Sigmoid colon (tissue), 6 donors: ENCODE measurements at regions not wholly inside any gene's neighbourhood (a gene's known extent, or its start where the extent isn't known, plus 50 kb on each side); places are given as distances from the start of the nearest gene placed in this dataset.

Experiments used
- DNase-seq: peaks from one replicate; pipeline ENCODE4 v3.0.0-alpha.2; 2019
- H3K27ac ChIP-seq, 4 donors: fragments of 200-600 bp; sonication (generic); one replicate each; pipeline ENCODE4 v1.5.1; 2016 to 2019; ENCODE audit warnings: mild to moderate bottlenecking in 1 of 4
- H3K27me3 ChIP-seq, 3 donors: fragments of 200-600 bp; sonication (generic); one replicate each; pipeline ENCODE4 v1.5.1; 2019; ENCODE audit warnings: mild to moderate bottlenecking in 1 of 3
- H3K36me3 ChIP-seq, 4 donors: fragments of 200-600 bp; sonication (generic); one replicate each; pipeline ENCODE4 v1.5.1; 2016 to 2019
- H3K4me1 ChIP-seq, 4 donors: fragments of 200-600 bp; sonication (generic); one replicate each; pipeline ENCODE4 v1.5.1; 2017 to 2019
- H3K4me3 ChIP-seq, 4 donors: fragments of 200-600 bp; sonication (generic); one replicate each; pipeline ENCODE4 v1.5.1; 2017 to 2019; ENCODE audit warnings: mild to moderate bottlenecking in 2 of 4, moderate library complexity in 1 of 4
- H3K9me3 ChIP-seq, 4 donors: fragments of 200-600 bp in 3 of 4; sonication (generic) in 3 of 4; one replicate each; pipeline versions ENCODE4 v1.5.1 to v1.6.1; 2013 to 2019
- CTCF ChIP-seq, 4 experiments: fragments of 450-650 bp in 3 of 4; fragments of 200-600 bp in 1 of 4; IDR thresholded peaks; one replicate each; pipeline ENCODE4 v1.5.1; 2016 to 2019; ENCODE audit warnings: antibody characterized with exemption in 4 of 4, mild to moderate bottlenecking in 3 of 4, moderate library complexity in 2 of 4
- EP300 ChIP-seq, 4 donors: sonication (generic); formaldehyde crosslinking; IDR thresholded peaks; one replicate each; pipeline ENCODE4 v1.6.1; 2017; ENCODE audit warnings: antibody characterized with exemption in 4 of 4
- POLR2A ChIP-seq, 2 donors: fragments of 450-650 bp; IDR thresholded peaks; one replicate each; pipeline ENCODE4 v1.6.1; 2016; ENCODE audit warnings: antibody characterized with exemption in 2 of 2, mild to moderate bottlenecking in 2 of 2, moderate library complexity in 2 of 2
- POLR2AphosphoS5 ChIP-seq, 4 donors: sonication (generic); formaldehyde crosslinking; IDR thresholded peaks; one replicate each; pipeline ENCODE4 v1.6.1; 2017; ENCODE audit warnings: antibody characterized with exemption in 4 of 4
- WGBS, 2 donors: extraction: QIAGEN DNeasy Blood & Tissue Kit; methylation state at CpG; one replicate each; pipeline ENCODE4 v1.1.7; 2013; 5-methylcytosine and 5-hydroxymethylcytosine counted together
- intact Hi-C: fragments of 100-400 bp; cut with DNase I; formaldehyde crosslinking; loops from one replicate; pipeline ENCODE4 v1.15.1; 2023
- donor health status: healthy with polysubstance abuse.
- donor health status: healthy.

GRCh38 chr6:44660561-44661220 lies 273.2 kb downstream of the CDC5L start:
- Histone ChIP-seq H3K36me3 (no peaks in the 10 kb centered on the region), H3K27me3 (no peaks in the 10 kb centered on the region), H3K4me3 (no peak overlapping the region), H3K9me3 (no peaks in the 10 kb centered on the region), H3K4me1 (peaks cover 0 to 20% (median 9%) of the 10 kb centered on the region in 4 donors), H3K27ac (no peak overlapping the region)
- WGBS, 2 donors = 30 to 73% methylated on average over 9 of the region's 9 CpGs
- DNase-seq = no peak
- TF ChIP-seq EP300 (IDR thresholded peaks at IDR 0.05) (no peak), POLR2A (IDR thresholded peaks at IDR 0.05) (no peak), CTCF (IDR thresholded peaks at IDR 0.05) (no peak), POLR2AphosphoS5 (IDR thresholded peaks at IDR 0.05) (no peak)
- intact Hi-C loops = no loop called here

DNA sequence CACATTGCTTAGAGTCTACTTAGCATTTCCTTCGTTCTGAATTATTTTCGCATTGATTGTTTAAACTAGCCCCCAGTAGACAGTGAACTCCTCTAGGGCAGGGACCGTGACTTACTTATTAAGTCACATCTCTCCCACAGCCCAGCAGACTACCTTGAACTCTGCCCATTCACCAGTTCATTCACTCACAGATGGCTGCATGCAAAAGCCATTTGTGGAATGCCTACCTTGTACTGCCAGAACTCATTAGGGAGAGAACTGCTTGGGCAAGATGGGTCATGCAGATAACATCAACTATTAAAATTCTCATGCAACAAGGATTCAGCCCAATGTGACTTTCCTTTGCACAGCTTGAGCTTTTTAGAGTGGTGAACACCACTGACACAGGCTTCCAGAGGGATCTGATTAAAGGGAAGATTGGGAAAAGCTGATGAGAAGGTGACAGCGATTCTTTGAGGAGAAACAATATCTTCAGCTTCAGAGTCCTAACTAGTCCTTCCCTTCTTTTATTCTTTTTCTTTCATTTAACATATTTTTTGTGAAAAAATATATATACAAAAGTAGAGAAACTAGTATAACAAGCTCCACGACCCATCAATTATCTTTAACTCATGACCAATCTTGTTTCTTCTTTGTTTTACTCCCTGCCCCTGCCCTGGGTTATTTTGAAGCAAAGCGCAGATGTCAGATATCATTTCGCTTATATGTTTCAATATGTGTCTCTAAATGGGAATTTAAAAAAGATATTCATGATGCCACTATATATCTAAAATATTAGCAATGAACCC lies 273.9 kb downstream of the CDC5L start:
- Histone ChIP-seq H3K4me3 (no peak overlapping the region), H3K9me3 (no peaks in the 10 kb centered on the region), H3K27me3 (no peaks in the 10 kb centered on the region), H3K27ac (no peak overlapping the region), H3K4me1 (peaks cover 0 to 18% (median 7%) of the 10 kb centered on the region in 4 donors), H3K36me3 (no peaks in the 10 kb centered on the region)
- 72 to 93% methylated on average over 7 of the region's 7 CpGs for WGBS, 2 donors
- intact Hi-C loops = no loop called here
- DNase-seq = no peak
- TF ChIP-seq EP300 (IDR thresholded peaks at IDR 0.05) (no peak), POLR2AphosphoS5 (IDR thresholded peaks at IDR 0.05) (no peak), POLR2A (IDR thresholded peaks at IDR 0.05) (no peak), CTCF (IDR thresholded peaks at IDR 0.05) (no peak)

DNA sequence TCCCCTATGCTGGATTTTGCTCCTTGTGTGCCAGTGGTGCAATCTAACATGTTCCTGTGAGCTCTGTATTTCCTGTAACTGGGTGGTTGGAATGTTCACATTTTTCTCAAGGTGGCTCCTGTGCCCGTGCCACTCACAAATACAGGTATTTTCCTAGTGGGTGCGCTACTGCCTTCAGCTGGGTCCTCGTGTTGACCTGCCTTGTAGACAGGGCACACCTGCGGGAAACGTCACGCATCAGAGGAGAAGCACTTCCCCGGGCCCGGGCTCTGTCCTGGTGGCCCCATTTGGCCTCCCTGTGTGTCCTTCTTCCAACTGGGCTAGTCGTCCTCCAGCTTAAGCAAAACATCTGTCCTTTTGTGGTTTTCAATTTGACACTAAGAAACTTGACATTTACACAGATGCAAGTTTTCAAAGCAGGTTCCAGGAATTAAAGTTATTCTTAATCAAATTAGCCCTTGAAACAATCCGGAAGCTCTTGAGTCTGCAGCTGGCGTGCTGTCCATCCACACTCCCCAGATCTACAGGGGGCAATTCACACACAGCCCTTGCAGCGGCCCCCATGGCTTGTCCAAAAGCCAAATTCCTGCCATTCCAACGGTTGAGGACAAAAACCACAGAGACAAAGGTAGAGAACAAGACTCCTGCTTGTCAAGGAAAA lies 275.1 kb downstream of the CDC5L start:
- H3K27me3 ChIP-seq = no peaks in the 10 kb centered on the region
- 61 to 83% methylated on average over 13 of the region's 13 CpGs for WGBS, 2 donors
- no peak for DNase-seq
- H3K36me3 ChIP-seq = no peaks in the 10 kb centered on the region
- no peak overlapping the region for H3K27ac ChIP-seq
- intact Hi-C loops = no loop called here
- H3K4me3 ChIP-seq = no peak overlapping the region
- peaks cover 0 to 21% (median 7%) of the 10 kb centered on the region in 4 donors for H3K4me1 ChIP-seq
- no peaks in the 10 kb centered on the region for H3K9me3 ChIP-seq
- TF ChIP-seq EP300 (IDR thresholded peaks at IDR 0.05) = no peak
- no peak for TF ChIP-seq POLR2AphosphoS5 (IDR thresholded peaks at IDR 0.05)
- TF ChIP-seq CTCF (IDR thresholded peaks at IDR 0.05) = no peak
- TF ChIP-seq POLR2A (IDR thresholded peaks at IDR 0.05) = no peak

DNA sequence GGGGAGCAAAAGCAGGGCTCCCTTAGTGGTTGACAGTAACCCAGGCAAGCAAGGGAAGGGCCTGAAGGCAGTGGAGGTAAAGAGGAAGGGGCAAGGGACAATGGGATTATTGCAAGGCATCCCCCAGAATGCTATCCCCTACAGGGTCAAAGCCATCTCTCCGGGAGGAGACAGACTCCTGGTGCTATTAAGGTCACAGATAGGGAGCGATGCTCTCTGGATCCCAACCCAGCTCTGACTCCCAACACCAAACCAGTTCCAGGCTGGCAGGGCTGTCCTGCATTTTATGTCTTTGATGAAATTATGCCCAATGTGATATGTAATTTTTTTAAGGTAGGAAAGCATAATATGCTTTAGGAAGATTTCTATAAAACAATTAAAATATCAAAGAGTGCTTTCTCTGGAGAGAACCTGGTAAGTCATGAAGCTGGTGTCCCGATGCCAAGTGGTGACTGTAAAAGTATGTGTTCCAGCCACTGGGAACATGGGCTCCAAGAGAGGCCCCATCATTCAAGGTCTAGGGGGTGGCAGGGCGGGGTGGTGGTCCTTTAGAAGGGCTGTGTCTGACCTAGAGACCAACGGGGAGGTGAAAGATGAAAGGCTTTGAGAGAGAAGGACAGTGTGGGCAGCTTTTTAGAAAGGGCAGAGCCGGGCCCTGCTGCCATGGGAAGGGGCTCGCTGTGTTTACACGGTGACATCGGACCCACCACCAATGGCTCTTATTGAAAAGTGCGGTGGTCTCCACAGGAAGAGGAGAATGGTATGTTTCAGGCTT lies 276.5 kb downstream of the CDC5L start:
- H3K4me1 ChIP-seq = peaks cover 0 to 21% (median 7%) of the 10 kb centered on the region in 4 donors
- DNase-seq = no peak
- intact Hi-C loops = no loop called here
- no peaks in the 10 kb centered on the region for H3K9me3 ChIP-seq
- H3K4me3 ChIP-seq = no peak overlapping the region
- no peaks in the 10 kb centered on the region for H3K36me3 ChIP-seq
- H3K27me3 ChIP-seq = no peaks in the 10 kb centered on the region
- H3K27ac ChIP-seq = no peak overlapping the region
- no peak for TF ChIP-seq POLR2AphosphoS5 (IDR thresholded peaks at IDR 0.05)
- no peak for TF ChIP-seq EP300 (IDR thresholded peaks at IDR 0.05)
- no peak for TF ChIP-seq CTCF (IDR thresholded peaks at IDR 0.05)
- TF ChIP-seq POLR2A (IDR thresholded peaks at IDR 0.05) = no peak
- WGBS, 2 donors = 89 to 95% methylated on average over 10 of the region's 10 CpGs
